ENCODE measurements at regions not wholly inside any gene's neighbourhood (a gene's known extent, or its start where the extent isn't known, plus 50 kb on each side); places are given as distances from the start of the nearest gene placed in this dataset.

GRCh38 chr18:25962919-25963318, 127.5 kb downstream of the SS18 start:
- no peak overlapping the region for H3K27ac Mint-ChIP-seq (ENCODE audit: unreplicated experiment)
- H3K4me3 Mint-ChIP-seq (ENCODE audit: unreplicated experiment) = no peak overlapping the region
- H3K36me3 Mint-ChIP-seq (ENCODE audit: low read depth, unreplicated experiment) = peaks cover 3% of the 10 kb centered on the region
- peaks cover 23% of the 10 kb centered on the region for H3K4me1 Mint-ChIP-seq (ENCODE audit: unreplicated experiment)
- H3K9me3 Mint-ChIP-seq (ENCODE audit: unreplicated experiment) = no peaks in the 10 kb centered on the region
- peaks cover 2% of the 10 kb centered on the region for H3K27me3 Mint-ChIP-seq (ENCODE audit: unreplicated experiment)
- no peak for TF ChIP-seq CTCF (IDR thresholded peaks at IDR 0.05; ENCODE audit: unreplicated experiment)
- DNase-seq (ENCODE audit: low spot score) = no peak

DNA sequence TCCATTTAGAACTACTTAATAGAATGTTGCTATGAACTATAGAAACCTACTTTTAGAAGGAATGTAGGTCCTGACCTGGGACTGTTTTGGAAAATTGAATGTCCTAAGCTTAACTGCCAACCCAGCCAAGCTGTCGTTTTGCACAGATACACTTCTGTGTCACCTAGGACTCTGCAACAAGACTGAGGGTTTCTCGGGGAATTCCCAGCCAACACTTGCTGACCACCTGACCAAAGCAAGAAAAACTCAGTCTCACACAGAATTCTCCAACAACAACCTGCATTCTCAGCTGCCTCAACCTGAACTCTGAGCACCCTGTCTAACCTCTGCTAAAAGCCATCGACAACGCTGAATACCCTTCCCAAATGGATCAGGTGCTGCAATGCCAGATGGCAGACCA, 128.2 kb downstream of the SS18 start:
- Mint-ChIP-seq H3K9me3 (ENCODE audit: unreplicated experiment) (no peaks in the 10 kb centered on the region), H3K27me3 (ENCODE audit: unreplicated experiment) (peaks cover 2% of the 10 kb centered on the region), H3K36me3 (ENCODE audit: low read depth, unreplicated experiment) (peaks cover 3% of the 10 kb centered on the region), H3K27ac (ENCODE audit: unreplicated experiment) (no peak overlapping the region), H3K4me3 (ENCODE audit: unreplicated experiment) (no peak overlapping the region), H3K4me1 (ENCODE audit: unreplicated experiment) (peaks cover 24% of the 10 kb centered on the region)
- TF ChIP-seq CTCF (IDR thresholded peaks at IDR 0.05; ENCODE audit: unreplicated experiment) = no peak
- DNase-seq (ENCODE audit: low spot score) = no peak

- Mint-ChIP-seq H3K9me3 (ENCODE audit: unreplicated experiment) (no peaks in the 10 kb centered on the region), H3K27me3 (ENCODE audit: unreplicated experiment) (peaks cover 2% of the 10 kb centered on the region), H3K27ac (ENCODE audit: unreplicated experiment) (no peak overlapping the region), H3K36me3 (ENCODE audit: low read depth, unreplicated experiment) (peaks cover 3% of the 10 kb centered on the region), H3K4me1 (ENCODE audit: unreplicated experiment) (peaks cover 10% of the 10 kb centered on the region), H3K4me3 (ENCODE audit: unreplicated experiment) (no peak overlapping the region)
- no peak for DNase-seq (ENCODE audit: low spot score)
- no peak for TF ChIP-seq CTCF (IDR thresholded peaks at IDR 0.05; ENCODE audit: unreplicated experiment)
These were observed 133.4 kb downstream of the SS18 start for GRCh38 chr18:25957017-25957416.

GRCh38 chr18:25953111-25953510, 137.3 kb downstream of the SS18 start:
- H3K4me3 Mint-ChIP-seq (ENCODE audit: unreplicated experiment) = no peak overlapping the region
- H3K27me3 Mint-ChIP-seq (ENCODE audit: unreplicated experiment) = peaks cover 2% of the 10 kb centered on the region
- TF ChIP-seq CTCF (IDR thresholded peaks at IDR 0.05; ENCODE audit: unreplicated experiment) = no peak
- H3K9me3 Mint-ChIP-seq (ENCODE audit: unreplicated experiment) = no peaks in the 10 kb centered on the region
- DNase-seq (ENCODE audit: low spot score) = no peak
- peaks cover 3% of the 10 kb centered on the region for H3K4me1 Mint-ChIP-seq (ENCODE audit: unreplicated experiment)
- H3K27ac Mint-ChIP-seq (ENCODE audit: unreplicated experiment) = no peak overlapping the region
- no peaks in the 10 kb centered on the region for H3K36me3 Mint-ChIP-seq (ENCODE audit: low read depth, unreplicated experiment)

DNA sequence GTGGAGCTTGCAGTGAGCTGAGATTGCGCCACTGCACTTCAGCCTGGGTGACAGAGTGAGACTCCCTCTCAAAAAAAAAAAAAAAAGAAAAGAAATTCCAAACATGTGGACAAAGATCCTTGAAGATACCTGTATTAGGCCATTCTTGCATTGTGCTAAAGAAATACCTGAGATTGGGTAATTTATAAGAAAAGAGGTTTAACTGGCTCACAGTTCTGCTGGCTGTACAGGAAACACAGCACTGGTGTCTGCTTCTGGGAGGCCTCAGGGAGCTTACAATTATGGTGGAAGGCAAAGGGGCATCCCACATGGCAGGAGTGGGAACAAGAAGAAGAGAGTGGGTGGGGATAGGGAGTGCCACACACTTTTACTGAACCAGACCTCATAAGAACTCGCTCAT, 140.1 kb downstream of the SS18 start:
- no peak for DNase-seq (ENCODE audit: low spot score)
- no peak overlapping the region for H3K4me3 Mint-ChIP-seq (ENCODE audit: unreplicated experiment)
- no peak for TF ChIP-seq CTCF (IDR thresholded peaks at IDR 0.05; ENCODE audit: unreplicated experiment)
- H3K4me1 Mint-ChIP-seq (ENCODE audit: unreplicated experiment) = no peaks in the 10 kb centered on the region
- peaks cover 3% of the 10 kb centered on the region for H3K9me3 Mint-ChIP-seq (ENCODE audit: unreplicated experiment)
- peaks cover 2% of the 10 kb centered on the region for H3K27me3 Mint-ChIP-seq (ENCODE audit: unreplicated experiment)
- H3K27ac Mint-ChIP-seq (ENCODE audit: unreplicated experiment) = no peak overlapping the region
- peaks cover 4% of the 10 kb centered on the region for H3K36me3 Mint-ChIP-seq (ENCODE audit: low read depth, unreplicated experiment)
